ENCODE measurements at regions not wholly inside any gene's neighbourhood (a gene's known extent, or its start where the extent isn't known, plus 50 kb on each side); places are given as distances from the start of the nearest gene placed in this dataset.

- no peak for TF ChIP-seq ZBTB33 (IDR thresholded peaks at IDR 0.05; ENCODE audit: extremely low read depth, insufficient replicate concordance, low read length)
- no peak for TF ChIP-seq ELF1 (IDR thresholded peaks at IDR 0.05; ENCODE audit: borderline replicate concordance, low read depth)
- no peak for TF ChIP-seq ZNF274 (IDR thresholded peaks at IDR 0.05; ENCODE audit: low read depth, low read length)
- no peak for TF ChIP-seq CBX3 (IDR thresholded peaks at IDR 0.05; ENCODE audit: low read depth)
- TF ChIP-seq, protein P1, sequence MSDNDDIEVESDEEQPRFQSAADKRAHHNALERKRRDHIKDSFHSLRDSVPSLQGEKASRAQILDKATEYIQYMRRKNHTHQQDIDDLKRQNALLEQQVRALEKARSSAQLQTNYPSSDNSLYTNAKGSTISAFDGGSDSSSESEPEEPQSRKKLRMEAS (IDR thresholded peaks at IDR 0.05), result no peak
- no peak for TF ChIP-seq REST (IDR thresholded peaks at IDR 0.05; ENCODE audit: low read depth)
- no peak for TF ChIP-seq POLR2A (IDR thresholded peaks at IDR 0.05; ENCODE audit: borderline replicate concordance, extremely low read depth, insufficient read depth, insufficient read length)
- TF ChIP-seq FOSL1 (IDR thresholded peaks at IDR 0.05; ENCODE audit: low read depth), result no peak
- TF ChIP-seq SRF (IDR thresholded peaks at IDR 0.05; ENCODE audit: low read depth), result no peak
- TF ChIP-seq EZH2 (IDR thresholded peaks at IDR 0.05), result no peak
- TF ChIP-seq ZFX (IDR thresholded peaks at IDR 0.05), result no peak
- no peak for TF ChIP-seq YY1 (IDR thresholded peaks at IDR 0.05; ENCODE audit: extremely low read depth, insufficient replicate concordance, low read depth, low read length)
- TF ChIP-seq EZH2phosphoT487 (IDR thresholded peaks at IDR 0.05; ENCODE audit: borderline replicate concordance), result no peak
- no peaks in the 10 kb centered on the region for H3K9me3 ChIP-seq (ENCODE audit: control insufficient read depth in 1 of 2, insufficient read depth in 1 of 2, low read depth in 1 of 2, low read length in 2 of 2)
- no TSS peak for BruUV-seq (replicated peaks)
- no peaks in the 10 kb centered on the region for H3K9me2 ChIP-seq (ENCODE audit: insufficient read depth)
- no peak overlapping the region for H3K4me2 ChIP-seq (ENCODE audit: low read length)
- no peak overlapping the region for H3K4me3 ChIP-seq (replicated peaks in 1 of 2; ENCODE audit: low read depth in 1 of 2, low read length in 2 of 2)
- no peaks in the 10 kb centered on the region for H3K27me3 ChIP-seq (ENCODE audit: insufficient read depth, low read length)
- H3K27ac ChIP-seq (ENCODE audit: low read depth, low read length), result no peak overlapping the region
- H3K4me1 ChIP-seq (ENCODE audit: control insufficient read depth in 1 of 2, insufficient read depth in 2 of 2, low read length in 2 of 2), result no peaks in the 10 kb centered on the region
- H3K9ac ChIP-seq (ENCODE audit: low read length), result no peak overlapping the region
- ChIA-PET POLR2A (no interaction called here), RAD21 (ENCODE audit: low non-redundant PET in 1 of 2, low total read pairs in 2 of 2, uncharacterized antibody in 2 of 2, unreplicated experiment in 2 of 2) (no interaction called here), CTCF (no interaction called here)
- no peaks in the 10 kb centered on the region for H3K36me3 ChIP-seq (ENCODE audit: control insufficient read depth in 1 of 2, insufficient read depth in 2 of 2, low read length in 2 of 2)
- no peaks in the 10 kb centered on the region for H4K20me1 ChIP-seq (ENCODE audit: insufficient read depth)
- H2AFZ ChIP-seq (ENCODE audit: low read depth, low read length, poor library complexity, severe bottlenecking), result no peak overlapping the region
- DNase-seq (ENCODE audit: low read depth, low spot score), result no peak
- no peaks in the 10 kb centered on the region for H3K79me2 ChIP-seq (ENCODE audit: insufficient read depth, low read length)
- ATAC-seq, result no peak
- intact Hi-C loops (cut with micrococcal nuclease), result no loop called here
These were observed 80.5 kb downstream of the FASTKD2 start for GRCh38 chr2:206845877-206846276.

All from HCT116 (cell line).